Calu3 (cell line): ENCODE measurements at regions not wholly inside any gene's neighbourhood (a gene's known extent, or its start where the extent isn't known, plus 50 kb on each side); places are given as distances from the start of the nearest gene placed in this dataset.

Source experiments
- BruUV-seq: library from RNA; stranded (reverse); fragments of 400-500 nt; replicated peaks from 2 replicates; lab custom pipeline; 2021; lab: Mats Ljungman, UMichigan
- CTCF ChIA-PET: fragments of 300-600 bp; sonication (Branson Sonifier 250); formaldehyde crosslinking; loops from one replicate; lab custom pipeline; 2022; ENCODE audit warnings: antibody characterized with exemption; lab: Charles Lee
- DNase-seq: peaks from one replicate; pipeline ENCODE4 v3.0.0; 2022
- H3K27ac Mint-ChIP-seq: one replicate; pipeline ENCODE4 v1.8.0; 2022; ENCODE audit warnings: mixed read lengths; ENCODE audit not compliant: unreplicated experiment
- H3K27me3 Mint-ChIP-seq: one replicate; pipeline ENCODE4 v1.8.0; 2022; ENCODE audit warnings: mixed read lengths; ENCODE audit not compliant: unreplicated experiment
- H3K36me3 Mint-ChIP-seq: one replicate; pipeline ENCODE4 v1.8.0; 2022; ENCODE audit warnings: mild to moderate bottlenecking, moderate library complexity, mixed read lengths; ENCODE audit not compliant: insufficient read depth, unreplicated experiment
- H3K4me1 Mint-ChIP-seq: one replicate; pipeline ENCODE4 v1.8.0; 2022; ENCODE audit warnings: mild to moderate bottlenecking, low read depth, mixed read lengths; ENCODE audit not compliant: unreplicated experiment
- H3K4me3 Mint-ChIP-seq: one replicate; pipeline ENCODE4 v1.8.0; 2022; ENCODE audit warnings: mild to moderate bottlenecking, low read depth, moderate library complexity, mixed read lengths; ENCODE audit not compliant: unreplicated experiment
- H3K9me3 Mint-ChIP-seq: one replicate; pipeline ENCODE4 v1.8.0; 2022; ENCODE audit warnings: low read depth, mixed read lengths; ENCODE audit not compliant: unreplicated experiment
- intact Hi-C: fragments of 100-400 bp; cut with micrococcal nuclease; formaldehyde crosslinking; loops from one replicate; pipeline ENCODE4 v1.10.0; 2022; ENCODE audit not compliant: unreplicated experiment
- TF ChIP-seq, protein P1 (sequence below): fragments of 200-600 bp; IDR thresholded peaks from one replicate; pipeline ENCODE4 v1.8.0; 2022; ENCODE audit warnings: antibody characterized with exemption; ENCODE audit not compliant: unreplicated experiment

DNA sequence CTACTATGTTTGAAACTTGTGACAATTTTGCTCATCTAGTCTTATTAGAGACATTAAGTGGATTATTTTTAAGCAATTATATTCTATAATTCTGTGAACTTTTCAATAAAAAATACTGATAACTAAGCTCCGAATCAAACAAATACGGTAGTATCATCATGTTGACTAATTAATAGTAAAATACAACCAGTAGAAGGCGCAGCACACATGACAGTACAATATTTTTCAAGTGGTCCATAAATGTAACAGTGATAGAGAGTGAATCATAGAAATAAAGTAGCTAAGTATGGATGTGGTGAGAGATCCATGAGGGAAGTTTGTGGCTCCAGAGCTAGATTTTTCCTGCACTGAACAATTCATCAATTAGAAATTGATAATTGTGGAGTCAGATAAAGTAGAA, 666.2 kb downstream of the KCTD8 start:
- Mint-ChIP-seq H3K36me3 (no peaks in the 10 kb centered on the region), H3K9me3 (peaks cover 2% of the 10 kb centered on the region), H3K27ac (no peak overlapping the region), H3K27me3 (no peaks in the 10 kb centered on the region), H3K4me3 (no peak overlapping the region), H3K4me1 (no peaks in the 10 kb centered on the region)
- CTCF ChIA-PET, result no interaction called here
- TF ChIP-seq, protein P1, sequence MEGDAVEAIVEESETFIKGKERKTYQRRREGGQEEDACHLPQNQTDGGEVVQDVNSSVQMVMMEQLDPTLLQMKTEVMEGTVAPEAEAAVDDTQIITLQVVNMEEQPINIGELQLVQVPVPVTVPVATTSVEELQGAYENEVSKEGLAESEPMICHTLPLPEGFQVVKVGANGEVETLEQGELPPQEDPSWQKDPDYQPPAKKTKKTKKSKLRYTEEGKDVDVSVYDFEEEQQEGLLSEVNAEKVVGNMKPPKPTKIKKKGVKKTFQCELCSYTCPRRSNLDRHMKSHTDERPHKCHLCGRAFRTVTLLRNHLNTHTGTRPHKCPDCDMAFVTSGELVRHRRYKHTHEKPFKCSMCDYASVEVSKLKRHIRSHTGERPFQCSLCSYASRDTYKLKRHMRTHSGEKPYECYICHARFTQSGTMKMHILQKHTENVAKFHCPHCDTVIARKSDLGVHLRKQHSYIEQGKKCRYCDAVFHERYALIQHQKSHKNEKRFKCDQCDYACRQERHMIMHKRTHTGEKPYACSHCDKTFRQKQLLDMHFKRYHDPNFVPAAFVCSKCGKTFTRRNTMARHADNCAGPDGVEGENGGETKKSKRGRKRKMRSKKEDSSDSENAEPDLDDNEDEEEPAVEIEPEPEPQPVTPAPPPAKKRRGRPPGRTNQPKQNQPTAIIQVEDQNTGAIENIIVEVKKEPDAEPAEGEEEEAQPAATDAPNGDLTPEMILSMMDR, result no peak
- intact Hi-C loops, result no loop called here
- DNase-seq, result no peak
- BruUV-seq, result no TSS peak

DNA sequence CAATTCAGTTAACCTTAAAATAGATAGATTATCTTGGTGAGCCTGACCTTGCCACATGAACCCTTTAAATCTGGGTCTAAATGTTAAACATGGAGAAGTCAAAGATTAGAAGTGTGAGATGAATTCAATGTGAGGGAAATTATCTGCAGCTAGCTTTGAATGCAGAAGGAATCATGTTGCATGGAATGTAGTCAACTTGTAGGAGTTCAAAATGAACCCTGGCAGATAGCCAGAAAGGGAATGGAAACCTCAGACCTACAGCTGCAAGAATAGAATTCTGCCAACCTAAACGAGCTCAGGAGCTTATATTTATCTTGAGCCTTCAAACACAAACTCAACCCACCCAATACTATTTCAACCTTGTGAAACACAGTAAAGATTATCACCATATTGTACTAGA, 632.5 kb downstream of the KCTD8 start:
- H3K27ac Mint-ChIP-seq, result no peak overlapping the region
- no peaks in the 10 kb centered on the region for H3K4me1 Mint-ChIP-seq
- intact Hi-C loops, result no loop called here
- H3K4me3 Mint-ChIP-seq, result no peak overlapping the region
- no peaks in the 10 kb centered on the region for H3K36me3 Mint-ChIP-seq
- BruUV-seq, result no TSS peak
- DNase-seq, result no peak
- TF ChIP-seq, protein P1, result no peak
- CTCF ChIA-PET, result no interaction called here
- H3K9me3 Mint-ChIP-seq, result no peaks in the 10 kb centered on the region
- no peaks in the 10 kb centered on the region for H3K27me3 Mint-ChIP-seq

DNA sequence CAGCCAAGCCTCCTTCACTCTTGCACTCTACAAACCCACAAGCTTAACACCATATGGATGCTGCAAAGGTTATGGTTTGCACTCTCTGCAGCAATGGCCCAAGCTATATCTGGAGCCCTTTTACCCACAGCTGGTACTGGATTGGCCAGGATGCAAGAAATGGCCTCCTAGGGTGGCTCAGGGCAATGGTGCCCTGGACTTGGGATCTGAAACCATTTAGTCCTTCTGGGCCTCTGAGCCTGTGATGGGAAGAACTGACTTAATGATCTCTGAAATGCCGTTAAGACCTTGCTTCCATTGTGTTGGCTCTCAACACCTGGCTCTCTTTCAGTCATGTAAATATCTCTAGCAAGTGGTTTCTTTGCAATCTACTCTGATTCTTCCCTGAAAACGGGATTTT, 626.0 kb downstream of the KCTD8 start:
- TF ChIP-seq, protein P1, result no peak
- no peak for DNase-seq
- H3K4me3 Mint-ChIP-seq, result no peak overlapping the region
- H3K27me3 Mint-ChIP-seq, result no peaks in the 10 kb centered on the region
- H3K9me3 Mint-ChIP-seq, result peaks cover 3% of the 10 kb centered on the region
- H3K4me1 Mint-ChIP-seq, result no peaks in the 10 kb centered on the region
- no TSS peak for BruUV-seq
- H3K36me3 Mint-ChIP-seq, result no peaks in the 10 kb centered on the region
- intact Hi-C loops, result no loop called here
- H3K27ac Mint-ChIP-seq, result no peak overlapping the region
- CTCF ChIA-PET, result no interaction called here

DNA sequence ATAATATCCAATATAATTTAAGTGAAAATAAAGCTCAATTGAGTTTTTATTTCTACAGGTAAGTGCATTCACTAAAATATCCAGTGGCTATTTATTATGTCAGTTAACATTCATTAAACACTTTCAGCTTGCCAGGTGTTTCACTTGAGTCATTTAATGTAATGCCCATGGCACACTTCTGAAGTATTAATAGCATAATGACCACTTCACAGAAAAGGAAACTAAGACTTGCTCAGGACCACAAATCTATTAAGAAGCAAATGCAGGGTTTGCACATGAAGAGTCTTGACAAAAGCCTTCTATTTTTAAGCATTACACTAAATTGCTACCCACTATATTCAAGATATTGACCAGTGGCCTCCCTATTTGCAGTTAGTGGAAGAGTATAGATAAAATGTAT, 612.7 kb downstream of the KCTD8 start:
- no TSS peak for BruUV-seq
- intact Hi-C loops, result no loop called here
- no peaks in the 10 kb centered on the region for H3K36me3 Mint-ChIP-seq
- H3K27me3 Mint-ChIP-seq, result no peaks in the 10 kb centered on the region
- H3K4me3 Mint-ChIP-seq, result no peak overlapping the region
- H3K9me3 Mint-ChIP-seq, result peaks cover 9% of the 10 kb centered on the region
- CTCF ChIA-PET, result no interaction called here
- TF ChIP-seq, protein P1, result no peak
- DNase-seq, result no peak
- H3K4me1 Mint-ChIP-seq, result no peaks in the 10 kb centered on the region
- no peak overlapping the region for H3K27ac Mint-ChIP-seq
